Fibroblast of lung (primary cell): ENCODE measurements at regions not wholly inside any gene's neighbourhood (a gene's known extent, or its start where the extent isn't known, plus 50 kb on each side); places are given as distances from the start of the nearest gene placed in this dataset.

Experiments
- DNase-seq, 2 donors: peaks; one replicate each; pipeline versions ENCODE4 v3.0.0 to v3.0.0-alpha.2; 2010; ENCODE audit warnings: low read depth in 2 of 2
- H2AFZ ChIP-seq: 2 replicates; pipeline ENCODE4 v1.5.1; 2012; ENCODE audit warnings: low read length, control low read depth, inconsistent platforms
- H3K27ac ChIP-seq: 2 replicates; pipeline ENCODE4 v1.5.1; 2011; ENCODE audit warnings: low read length, control low read depth; ENCODE audit not compliant: insufficient read depth
- H3K27me3 ChIP-seq: 2 replicates; pipeline ENCODE4 v1.5.1; 2011; ENCODE audit warnings: mild to moderate bottlenecking, low read length; ENCODE audit not compliant: control insufficient read depth, insufficient read depth
- H3K36me3 ChIP-seq: 2 replicates; pipeline ENCODE4 v1.5.1; 2011; ENCODE audit warnings: low read length; ENCODE audit not compliant: control insufficient read depth, insufficient read depth
- H3K4me1 ChIP-seq: 2 replicates; pipeline ENCODE4 v1.5.1; 2011; ENCODE audit warnings: low read length; ENCODE audit not compliant: control insufficient read depth, insufficient read depth; ENCODE audit errors: extremely low read depth
- H3K4me2 ChIP-seq: 2 replicates; pipeline ENCODE4 v1.5.1; 2011; ENCODE audit warnings: low read length, control low read depth; ENCODE audit not compliant: insufficient read depth; ENCODE audit errors: extremely low read depth
- H3K4me3 ChIP-seq, 4 experiments: fragments of 200-600 bp in 1 of 4; sonication (generic) in 1 of 4; replicated peaks in 1 of 4; 2 replicates each; pipeline ENCODE4 v1.5.1; 2011 to 2016; ENCODE audit warnings: low read length in 4 of 4, low read depth in 3 of 4, mild to moderate bottlenecking in 3 of 4, control low read depth in 2 of 4, inconsistent platforms in 1 of 4, mixed read lengths in 1 of 4; ENCODE audit not compliant: insufficient read depth in 1 of 4; ENCODE audit errors: control extremely low read depth in 1 of 4
- H3K79me2 ChIP-seq: 2 replicates; pipeline ENCODE4 v1.5.1; 2012; ENCODE audit warnings: mild to moderate bottlenecking, low read length, inconsistent platforms; ENCODE audit not compliant: control insufficient read depth, insufficient read depth
- H3K9ac ChIP-seq: 2 replicates; pipeline ENCODE4 v1.5.1; 2011; ENCODE audit warnings: mild to moderate bottlenecking, low read length, control low read depth; ENCODE audit not compliant: insufficient read depth
- H3K9me3 ChIP-seq: 2 replicates; pipeline ENCODE4 v1.5.1; 2012; ENCODE audit warnings: low read depth, low read length; ENCODE audit not compliant: control insufficient read depth, insufficient read depth
- H4K20me1 ChIP-seq: 2 replicates; pipeline ENCODE4 v1.5.1; 2011; ENCODE audit warnings: low read length; ENCODE audit not compliant: control insufficient read depth, insufficient read depth; ENCODE audit errors: extremely low read depth
- EZH2 ChIP-seq: IDR thresholded peaks from 2 replicates; pipeline ENCODE4 v1.5.1; 2012; ENCODE audit warnings: low read length, control low read depth, mild to moderate bottlenecking; ENCODE audit errors: missing control alignments
- TF ChIP-seq, protein P1 (sequence below), 2 donors: IDR thresholded peaks in 1 of 2; conservative IDR thresholded peaks in 1 of 2; 1 replicate in 1 of 2; 2 replicates in 1 of 2; pipeline ENCODE4 v1.5.1; 2011 to 2012; ENCODE audit warnings: low read length in 2 of 2, control low read depth in 1 of 2, inconsistent platforms in 1 of 2, low read depth in 1 of 2, mild to moderate bottlenecking in 1 of 2

DNA sequence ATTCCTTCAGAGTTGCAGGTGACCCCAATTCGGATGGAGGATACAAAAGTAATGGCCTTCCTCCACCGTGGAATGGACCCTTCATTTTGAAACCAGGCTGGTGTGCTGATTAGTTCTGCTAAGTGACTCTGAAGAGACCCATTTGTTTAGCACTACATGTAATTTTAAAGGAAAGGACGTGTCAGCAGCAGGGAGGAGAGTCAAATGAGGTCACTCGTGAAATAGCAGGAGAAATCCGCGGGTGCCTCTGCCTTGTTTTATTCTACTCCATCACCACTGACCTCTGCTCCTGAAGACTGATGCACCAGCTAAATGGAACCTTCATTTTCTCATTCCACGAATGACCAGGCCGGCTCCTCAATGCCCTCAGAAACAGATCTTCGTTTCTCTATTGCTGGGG is 589.2 kb downstream of the CDH11 start:
- H4K20me1 ChIP-seq, result no peaks in the 10 kb centered on the region
- no peaks in the 10 kb centered on the region for H3K79me2 ChIP-seq
- no peaks in the 10 kb centered on the region for H3K36me3 ChIP-seq
- no peaks in the 10 kb centered on the region for H3K27me3 ChIP-seq
- H3K27ac ChIP-seq, result no peak overlapping the region
- H2AFZ ChIP-seq, result no peak overlapping the region
- H3K9me3 ChIP-seq, result no peaks in the 10 kb centered on the region
- no peaks in the 10 kb centered on the region for H3K4me1 ChIP-seq
- no peak overlapping the region for H3K4me3 ChIP-seq
- H3K9ac ChIP-seq, result no peak overlapping the region
- no peak for DNase-seq
- no peak overlapping the region for H3K4me2 ChIP-seq
- TF ChIP-seq, protein P1, sequence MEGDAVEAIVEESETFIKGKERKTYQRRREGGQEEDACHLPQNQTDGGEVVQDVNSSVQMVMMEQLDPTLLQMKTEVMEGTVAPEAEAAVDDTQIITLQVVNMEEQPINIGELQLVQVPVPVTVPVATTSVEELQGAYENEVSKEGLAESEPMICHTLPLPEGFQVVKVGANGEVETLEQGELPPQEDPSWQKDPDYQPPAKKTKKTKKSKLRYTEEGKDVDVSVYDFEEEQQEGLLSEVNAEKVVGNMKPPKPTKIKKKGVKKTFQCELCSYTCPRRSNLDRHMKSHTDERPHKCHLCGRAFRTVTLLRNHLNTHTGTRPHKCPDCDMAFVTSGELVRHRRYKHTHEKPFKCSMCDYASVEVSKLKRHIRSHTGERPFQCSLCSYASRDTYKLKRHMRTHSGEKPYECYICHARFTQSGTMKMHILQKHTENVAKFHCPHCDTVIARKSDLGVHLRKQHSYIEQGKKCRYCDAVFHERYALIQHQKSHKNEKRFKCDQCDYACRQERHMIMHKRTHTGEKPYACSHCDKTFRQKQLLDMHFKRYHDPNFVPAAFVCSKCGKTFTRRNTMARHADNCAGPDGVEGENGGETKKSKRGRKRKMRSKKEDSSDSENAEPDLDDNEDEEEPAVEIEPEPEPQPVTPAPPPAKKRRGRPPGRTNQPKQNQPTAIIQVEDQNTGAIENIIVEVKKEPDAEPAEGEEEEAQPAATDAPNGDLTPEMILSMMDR (conservative IDR thresholded peaks at IDR 0.05 in 1 of 2, IDR thresholded peaks at IDR 0.05 in 1 of 2; ENCODE audit: low read depth in 1 of 2, low read length in 2 of 2), result no peak
- no peak for TF ChIP-seq EZH2

DNA sequence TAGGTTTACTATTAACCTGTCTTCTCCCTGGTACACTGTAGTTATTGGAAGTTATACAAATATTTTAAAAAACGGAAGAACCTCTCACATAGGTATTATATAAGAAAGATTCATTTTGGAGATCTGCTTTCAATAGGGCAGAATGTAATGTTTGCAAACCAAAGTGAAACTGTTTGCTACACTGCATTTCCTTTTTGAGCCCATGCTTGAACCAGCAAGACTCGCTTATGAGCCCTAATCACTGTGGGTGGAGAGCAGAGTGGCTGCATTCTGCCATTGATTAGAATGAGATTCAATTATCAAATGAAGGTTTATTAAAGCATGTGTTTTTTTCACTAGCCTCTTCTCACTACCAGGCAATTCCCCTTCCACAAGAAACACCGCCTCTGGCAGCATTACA is 589.7 kb downstream of the CDH11 start:
- Histone ChIP-seq H3K79me2 (no peaks in the 10 kb centered on the region), H3K27ac (no peak overlapping the region), H3K4me1 (no peaks in the 10 kb centered on the region), H3K4me3 (no peak overlapping the region), H3K27me3 (no peaks in the 10 kb centered on the region), H2AFZ (no peak overlapping the region), H4K20me1 (no peaks in the 10 kb centered on the region), H3K36me3 (no peaks in the 10 kb centered on the region), H3K4me2 (no peak overlapping the region), H3K9me3 (no peaks in the 10 kb centered on the region), H3K9ac (no peak overlapping the region)
- TF ChIP-seq, protein P1 (conservative IDR thresholded peaks at IDR 0.05 in 1 of 2, IDR thresholded peaks at IDR 0.05 in 1 of 2; ENCODE audit: low read depth in 1 of 2, low read length in 2 of 2), result no peak
- TF ChIP-seq EZH2, result no peak
- no peak for DNase-seq

DNA sequence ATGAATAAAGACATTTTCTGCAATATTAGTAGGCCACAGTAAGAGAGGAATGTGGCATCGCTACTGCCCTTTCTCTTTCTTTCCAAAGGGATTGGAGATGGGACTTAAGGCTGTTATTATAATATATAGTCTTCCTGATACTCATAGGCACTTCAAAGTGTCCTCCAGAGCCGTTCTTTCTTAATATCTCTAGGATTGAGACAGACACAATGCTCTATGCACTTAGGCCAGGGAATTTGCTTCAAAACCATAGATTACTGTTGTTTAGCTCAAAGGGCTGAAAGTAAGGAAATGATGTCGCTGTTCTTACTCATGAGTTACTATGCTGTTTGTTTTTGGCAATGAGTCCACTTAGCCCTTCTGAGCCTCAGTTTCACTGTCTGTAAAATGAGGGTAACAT is 590.5 kb downstream of the CDH11 start:
- no peaks in the 10 kb centered on the region for H3K4me1 ChIP-seq
- H3K4me3 ChIP-seq, result no peak overlapping the region
- H3K27me3 ChIP-seq, result no peaks in the 10 kb centered on the region
- no peaks in the 10 kb centered on the region for H3K9me3 ChIP-seq
- TF ChIP-seq, protein P1 (conservative IDR thresholded peaks at IDR 0.05 in 1 of 2, IDR thresholded peaks at IDR 0.05 in 1 of 2; ENCODE audit: low read depth in 1 of 2, low read length in 2 of 2), result no peak
- TF ChIP-seq EZH2, result no peak
- no peaks in the 10 kb centered on the region for H4K20me1 ChIP-seq
- H2AFZ ChIP-seq, result no peak overlapping the region
- H3K9ac ChIP-seq, result no peak overlapping the region
- H3K36me3 ChIP-seq, result no peaks in the 10 kb centered on the region
- no peak overlapping the region for H3K27ac ChIP-seq
- no peaks in the 10 kb centered on the region for H3K79me2 ChIP-seq
- no peak overlapping the region for H3K4me2 ChIP-seq
- DNase-seq, result no peak
